HG03025 (cell line): ENCODE measurements at regions not wholly inside any gene's neighbourhood (a gene's known extent, or its start where the extent isn't known, plus 50 kb on each side); places are given as distances from the start of the nearest gene placed in this dataset.

Experiments
- ATAC-seq: cut with Tn5 transposase; IDR thresholded peaks from one replicate; pipeline ENCODE4 v1.9.1; 2021; ENCODE audit warnings: mild to moderate bottlenecking, moderate library complexity; ENCODE audit not compliant: unreplicated experiment, low FRiP score

DNA sequence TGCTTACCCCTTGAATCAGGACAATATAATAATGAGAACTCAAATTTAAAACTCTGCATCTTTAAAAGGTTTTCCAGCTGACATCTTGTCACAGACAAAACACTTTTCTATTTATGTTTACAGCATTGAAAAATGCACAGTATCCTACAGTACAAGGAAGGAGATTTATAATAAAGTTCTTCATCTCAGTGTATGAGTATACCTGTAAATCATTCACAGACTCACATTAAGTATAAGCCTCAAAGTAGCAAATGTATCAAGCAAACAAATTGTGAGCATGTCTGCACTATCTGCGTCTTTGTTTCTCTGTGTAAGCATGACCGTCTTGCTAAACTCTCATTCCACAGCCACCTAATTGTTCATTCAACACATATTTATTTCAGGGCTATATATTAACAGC is 52.8 kb downstream of the PPP1R2C start:
- ATAC-seq, result no peak

- no peak for ATAC-seq
Measured at GRCh38 chrX:42720209-42720608, 57.8 kb downstream of the PPP1R2C start.

DNA sequence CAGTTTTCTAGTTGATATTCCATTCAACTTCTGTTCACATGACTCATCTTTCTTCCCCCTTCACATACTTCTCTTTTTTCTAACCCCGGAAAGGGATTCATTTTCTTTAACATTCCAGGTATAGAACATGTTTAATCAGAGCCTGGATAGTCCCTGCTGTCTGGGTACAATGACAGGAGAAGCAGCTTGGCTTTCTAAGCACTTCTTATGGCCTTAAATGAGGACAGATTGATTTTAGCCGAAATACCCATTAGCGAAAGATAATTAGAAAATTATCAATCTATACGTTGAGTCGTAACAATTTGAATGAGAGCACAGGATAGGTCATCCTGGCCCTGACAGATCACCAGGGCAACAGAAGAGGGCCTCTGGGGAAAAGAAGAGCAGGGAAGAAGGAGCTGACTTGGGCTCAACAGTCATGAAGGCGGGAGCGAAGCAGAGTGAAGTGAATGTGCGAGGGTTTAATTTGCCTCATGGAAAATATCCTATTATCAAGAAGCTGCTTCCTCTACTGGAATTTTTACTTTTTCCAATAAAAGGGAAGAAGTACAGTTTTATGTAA is 62.2 kb downstream of the PPP1R2C start:
- no peak for ATAC-seq

DNA sequence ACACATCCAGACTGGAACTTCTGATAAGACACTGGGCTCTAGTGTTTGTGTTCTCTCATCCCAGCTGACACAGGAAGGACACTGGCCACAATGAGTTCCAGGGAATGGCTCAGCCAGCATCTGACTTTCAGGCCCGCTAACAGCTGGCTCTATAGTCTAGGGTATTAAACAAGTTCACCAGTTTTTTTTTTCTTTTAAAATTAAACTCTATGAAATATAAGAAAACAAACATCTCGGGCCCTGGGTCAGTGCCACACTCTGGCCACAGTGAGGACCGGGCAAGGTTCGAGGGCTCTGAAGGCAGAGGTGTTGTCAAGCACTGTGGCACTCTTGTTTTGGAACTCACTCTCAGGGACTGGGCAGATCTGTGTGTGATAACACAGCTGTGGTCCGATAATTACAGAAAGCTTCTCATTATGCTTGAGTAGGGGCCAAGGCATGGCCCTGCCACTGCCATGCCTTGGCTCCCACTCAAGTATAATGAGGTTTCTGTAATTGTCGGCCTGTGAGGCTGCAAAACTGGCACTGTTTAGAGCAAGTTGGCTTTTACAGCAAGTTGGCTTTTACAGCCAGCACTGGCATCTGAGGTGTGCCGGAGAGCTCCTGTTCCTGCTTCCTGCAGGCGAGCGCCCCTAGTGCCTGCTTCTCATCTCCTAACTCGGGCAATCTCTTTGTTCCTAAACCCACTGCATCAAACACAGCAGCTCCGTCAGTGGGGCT is 62.8 kb downstream of the PPP1R2C start:
- no peak for ATAC-seq

- no peak for ATAC-seq
Measured at GRCh38 chrX:42710452-42710851, 67.5 kb downstream of the PPP1R2C start.

DNA sequence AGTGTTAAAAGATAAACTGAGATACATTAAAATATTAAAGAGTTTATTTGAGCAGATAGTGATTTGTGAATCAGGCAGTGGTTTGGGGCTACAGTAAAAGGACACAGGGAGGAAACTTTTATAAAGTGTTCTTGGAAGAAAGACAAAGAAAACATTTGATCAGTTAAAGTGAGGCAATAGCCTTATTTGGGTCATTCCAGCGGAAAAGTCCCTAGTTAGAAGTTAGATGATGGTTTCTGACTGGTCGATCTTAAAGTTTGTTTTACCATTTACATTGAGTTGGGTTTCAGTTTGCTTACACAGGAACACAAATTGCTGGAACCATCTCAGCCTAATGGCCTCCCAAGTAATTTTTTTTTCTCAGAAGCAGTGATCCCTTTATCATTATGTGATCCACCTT is 69.7 kb downstream of the PPP1R2C start:
- no peak for ATAC-seq

DNA sequence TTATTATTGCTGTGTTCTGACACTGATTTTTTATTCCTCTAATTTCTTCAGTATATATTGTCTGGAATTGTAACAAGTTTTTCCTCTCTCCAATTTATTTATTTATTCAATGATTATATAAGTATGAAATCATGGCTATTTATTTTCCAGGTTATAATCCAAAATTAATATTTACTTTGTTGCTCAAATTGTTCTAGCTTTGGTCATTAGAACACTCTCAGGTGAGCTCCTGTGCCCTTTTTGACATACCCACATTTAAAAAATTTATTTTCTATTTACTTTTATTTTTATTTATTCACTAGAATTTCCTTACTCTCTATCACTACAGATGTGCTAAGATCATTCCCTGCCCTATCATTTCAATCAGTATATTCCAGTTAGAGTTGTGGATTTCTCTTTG is 70.2 kb downstream of the PPP1R2C start:
- no peak for ATAC-seq

DNA sequence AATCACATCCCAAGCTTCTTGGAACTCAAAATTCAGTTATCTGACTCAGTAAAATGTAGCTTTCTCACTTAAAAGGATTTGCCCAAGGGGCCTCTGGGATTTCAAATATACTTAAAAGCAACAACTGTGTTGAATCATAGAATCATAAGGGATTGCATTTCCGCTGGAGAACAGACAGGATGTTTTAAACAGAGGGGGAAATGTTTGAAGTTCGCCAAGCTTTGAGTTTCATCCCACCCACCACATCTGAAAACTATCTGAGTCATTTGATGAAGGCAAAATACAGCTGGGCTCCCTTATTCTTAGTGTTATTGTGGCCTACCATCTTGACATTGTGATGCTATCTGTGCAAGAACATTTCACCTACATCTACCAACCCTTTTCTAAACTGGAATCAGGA is 73.5 kb downstream of the PPP1R2C start:
- ATAC-seq, result no peak

DNA sequence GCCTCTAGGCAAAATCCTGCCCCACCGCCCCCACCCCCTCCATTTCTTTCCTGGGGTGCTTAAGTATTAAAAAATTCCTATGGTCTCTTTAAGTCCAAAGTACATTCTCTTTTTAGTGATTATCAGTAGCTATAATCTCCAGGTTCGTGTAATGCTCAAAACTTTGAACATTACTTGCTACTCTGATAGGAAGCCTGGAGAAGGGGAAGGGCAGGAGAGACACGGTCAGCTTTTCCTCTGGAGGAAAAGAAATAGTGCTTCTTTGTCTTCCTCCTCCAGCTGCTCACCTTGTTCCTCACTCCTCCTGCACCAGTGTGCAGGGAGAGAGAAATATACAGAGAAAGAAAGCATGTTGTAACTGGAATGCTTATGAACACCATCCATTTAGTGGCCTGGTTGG is 80.4 kb downstream of the PPP1R2C start:
- ATAC-seq, result no peak

- ATAC-seq, result no peak
Measured at GRCh38 chrX:42696536-42697124, 81.3 kb downstream of the PPP1R2C start.

GRCh38 chrX:42695800-42696358 is 82.1 kb downstream of the PPP1R2C start:
- no peak for ATAC-seq

DNA sequence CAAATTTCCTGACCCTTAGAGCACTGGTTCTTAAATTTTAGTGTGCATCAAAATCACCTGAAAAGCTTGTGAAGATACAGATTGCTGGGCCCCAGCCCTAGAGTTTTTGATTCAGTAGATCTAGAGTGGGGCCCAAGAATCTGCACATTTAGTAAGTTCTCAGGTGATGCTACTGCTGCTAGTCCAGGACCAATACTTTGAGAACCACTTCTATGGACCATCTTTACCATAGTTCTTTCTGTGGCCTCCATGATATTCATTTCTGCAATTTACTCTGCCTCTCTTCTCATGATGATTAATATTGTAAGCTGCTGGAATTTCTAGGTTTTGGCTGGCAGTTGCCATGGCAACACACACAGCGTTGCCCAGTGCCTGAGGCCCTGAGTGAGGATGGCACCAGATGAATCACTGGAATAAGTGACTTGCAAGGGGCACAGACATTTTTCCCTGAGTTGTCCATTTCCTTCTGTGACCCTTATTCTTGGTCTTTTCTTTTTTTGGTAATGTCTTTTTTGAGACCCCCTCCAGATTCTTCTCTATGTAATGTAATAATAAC is 83.6 kb downstream of the PPP1R2C start:
- ATAC-seq, result no peak

- ATAC-seq, result no peak
Measured at GRCh38 chrX:42691196-42691595, 86.8 kb downstream of the PPP1R2C start.

- no peak for ATAC-seq
Measured at GRCh38 chrX:42686706-42687105, 91.3 kb downstream of the PPP1R2C start.

- no peak for ATAC-seq
Measured at GRCh38 chrX:42686296-42686695, 91.7 kb downstream of the PPP1R2C start.

DNA sequence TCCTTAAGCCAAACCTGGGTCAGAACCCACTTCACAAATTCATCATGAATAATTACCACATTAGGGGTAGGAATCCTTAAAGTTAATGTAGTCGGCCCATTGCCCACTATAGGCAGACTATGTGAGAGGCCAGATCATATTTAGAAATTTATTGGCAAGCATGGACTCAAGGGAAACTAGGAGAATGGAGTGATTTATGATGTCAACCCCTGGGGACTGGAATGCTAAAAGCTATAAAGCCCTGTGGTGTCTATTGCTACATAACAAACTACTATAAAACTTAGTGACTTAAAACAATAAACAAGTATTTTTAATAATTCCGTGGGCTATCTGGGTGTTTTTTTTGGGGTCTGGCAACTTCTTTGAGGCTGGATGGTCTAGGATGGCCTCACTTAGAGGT is 93.9 kb downstream of the PPP1R2C start:
- no peak for ATAC-seq

DNA sequence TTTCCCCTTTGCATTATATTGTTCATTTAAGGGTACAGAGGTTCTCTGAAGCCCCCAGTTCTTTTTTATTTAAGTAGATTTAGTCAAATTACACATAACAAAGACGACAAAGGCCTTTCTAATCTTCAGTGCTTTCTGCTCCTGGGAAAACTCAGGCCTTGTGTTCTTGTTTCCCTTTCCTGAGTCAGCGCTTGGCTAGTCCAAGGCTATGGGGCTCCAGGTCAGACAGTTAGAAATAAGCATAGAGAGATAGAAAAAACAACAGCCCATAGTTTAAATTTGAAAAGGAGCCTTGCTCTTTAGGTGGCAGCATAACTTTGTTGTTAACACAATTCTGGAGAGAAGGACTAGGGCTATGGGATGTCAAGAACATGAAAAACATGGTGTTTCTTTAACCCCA is 97.3 kb downstream of the PPP1R2C start:
- no peak for ATAC-seq

GRCh38 chrX:42678133-42678532 is 99.8 kb downstream of the PPP1R2C start:
- no peak for ATAC-seq

DNA sequence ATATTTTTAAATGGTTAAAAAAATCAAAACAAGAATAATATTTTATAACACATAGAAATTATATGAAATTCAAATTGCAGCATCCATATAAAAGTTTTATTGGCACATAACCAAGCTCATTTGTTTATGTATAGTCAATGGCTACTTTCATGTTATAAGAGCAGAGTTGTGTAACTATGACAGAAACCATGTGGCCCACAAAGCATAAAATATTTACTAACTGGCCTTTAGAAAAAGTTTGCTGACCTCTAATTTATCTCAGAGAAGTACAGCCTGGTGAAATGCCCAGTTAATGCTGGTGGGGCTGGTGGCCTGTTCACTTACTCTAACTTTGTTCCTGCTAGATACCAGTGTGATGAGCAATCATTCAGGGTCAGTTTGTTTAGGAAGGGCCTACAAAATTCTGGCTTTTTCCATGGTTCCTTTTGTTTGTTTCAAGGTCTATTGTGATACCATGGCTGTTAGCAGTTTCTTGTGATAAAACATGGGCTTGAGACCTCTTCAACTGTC is 104.6 kb downstream of the PPP1R2C start:
- ATAC-seq, result no peak

- ATAC-seq, result no peak
Measured at GRCh38 chrX:42664680-42665079, 113.3 kb downstream of the PPP1R2C start.

GRCh38 chrX:42628471-42628870 is 149.5 kb downstream of the PPP1R2C start:
- ATAC-seq, result no peak
